HG03354 (cell line): ENCODE measurements at regions not wholly inside any gene's neighbourhood (a gene's known extent, or its start where the extent isn't known, plus 50 kb on each side); places are given as distances from the start of the nearest gene placed in this dataset.

ENCODE experiments used
- ATAC-seq: cut with Tn5 transposase; IDR thresholded peaks from one replicate; pipeline ENCODE4 v1.9.1; 2021; ENCODE audit warnings: mild to moderate bottlenecking; ENCODE audit not compliant: unreplicated experiment, poor library complexity, severe bottlenecking

GRCh38 chr18:10111944-10112343 lies 198.1 kb downstream of the VAPA start:
- no peak for ATAC-seq

GRCh38 chr18:10113121-10114022 lies 199.6 kb downstream of the VAPA start:
- no peak for ATAC-seq

GRCh38 chr18:10114717-10115463 lies 201.1 kb downstream of the VAPA start:
- ATAC-seq: no peak

GRCh38 chr18:10116574-10116973 lies 202.8 kb downstream of the VAPA start:
- ATAC-seq: no peak

- ATAC-seq: no peak
Observed at GRCh38 chr18:10119528-10119927, 205.7 kb downstream of the VAPA start.

GRCh38 chr18:10119991-10120390 lies 206.2 kb downstream of the VAPA start:
- ATAC-seq: no peak

GRCh38 chr18:10120622-10121021 lies 206.8 kb downstream of the VAPA start:
- ATAC-seq: no peak

GRCh38 chr18:10121028-10121427 lies 207.2 kb downstream of the VAPA start:
- ATAC-seq: no peak

GRCh38 chr18:10121786-10122515 lies 208.1 kb downstream of the VAPA start:
- no peak for ATAC-seq

GRCh38 chr18:10122988-10123950 lies 209.5 kb downstream of the VAPA start:
- ATAC-seq: no peak

- ATAC-seq: no peak
Observed at GRCh38 chr18:10124071-10124470, 210.3 kb downstream of the VAPA start.

- ATAC-seq: no peak
Observed at GRCh38 chr18:10124557-10124956, 210.7 kb downstream of the VAPA start.

GRCh38 chr18:10124967-10125366 lies 211.2 kb downstream of the VAPA start:
- no peak for ATAC-seq

GRCh38 chr18:10127729-10128128 lies 213.9 kb downstream of the VAPA start:
- no peak for ATAC-seq

GRCh38 chr18:10128921-10129501 lies 215.2 kb downstream of the VAPA start:
- no peak for ATAC-seq

GRCh38 chr18:10130606-10131005 lies 216.8 kb downstream of the VAPA start:
- ATAC-seq: no peak

- no peak for ATAC-seq
Observed at GRCh38 chr18:10131081-10131459, 217.3 kb downstream of the VAPA start.

- no peak for ATAC-seq
Observed at GRCh38 chr18:10131460-10132395, 217.9 kb downstream of the VAPA start.
